Stimulated activated CD8-positive, alpha-beta memory T cell treated with anti-CD3 and anti-CD28 coated beads, Interleukin-7, amount 100 ng/mL, for 1 hour (primary cell): ENCODE measurements at regions not wholly inside any gene's neighbourhood (a gene's known extent, or its start where the extent isn't known, plus 50 kb on each side); places are given as distances from the start of the nearest gene placed in this dataset.

Experiments used
- DNase-seq, 2 donors: peaks; one replicate each; pipeline ENCODE4 v3.0.0-alpha.2; 2020; ENCODE audit warnings: low read depth in 2 of 2

GRCh38 chr14:98864211-98864610 is 407.8 kb downstream of the BCL11B start:
- no peak for DNase-seq

- DNase-seq: no peak
These were observed 404.9 kb downstream of the BCL11B start for GRCh38 chr14:98867146-98867545.

- DNase-seq: no peak
These were observed 404.3 kb downstream of the BCL11B start for GRCh38 chr14:98867726-98868125.

GRCh38 chr14:98868866-98869265 is 403.1 kb downstream of the BCL11B start:
- DNase-seq: no peak

DNA sequence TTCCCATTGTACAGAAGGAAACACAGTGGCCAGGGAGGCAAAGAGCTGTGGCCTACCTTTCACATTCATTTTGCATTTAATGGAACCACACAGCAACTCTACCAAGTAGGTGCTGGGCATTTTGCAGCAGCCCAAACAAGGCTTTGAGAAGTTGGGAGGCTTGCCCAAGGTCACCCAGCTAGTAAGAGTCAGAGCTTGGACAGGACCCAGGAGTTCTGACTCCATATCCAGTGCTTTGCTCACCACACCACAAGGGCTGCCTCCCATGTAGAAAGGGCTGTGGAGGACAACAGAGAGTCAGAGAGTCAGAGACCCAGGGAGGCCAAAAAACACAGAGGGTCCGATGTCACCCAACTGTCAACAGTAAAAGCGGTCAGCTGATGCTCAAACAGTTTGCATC is 400.2 kb downstream of the BCL11B start:
- no peak for DNase-seq

- DNase-seq: no peak
These were observed 394.9 kb downstream of the BCL11B start for GRCh38 chr14:98877065-98877464.

DNA sequence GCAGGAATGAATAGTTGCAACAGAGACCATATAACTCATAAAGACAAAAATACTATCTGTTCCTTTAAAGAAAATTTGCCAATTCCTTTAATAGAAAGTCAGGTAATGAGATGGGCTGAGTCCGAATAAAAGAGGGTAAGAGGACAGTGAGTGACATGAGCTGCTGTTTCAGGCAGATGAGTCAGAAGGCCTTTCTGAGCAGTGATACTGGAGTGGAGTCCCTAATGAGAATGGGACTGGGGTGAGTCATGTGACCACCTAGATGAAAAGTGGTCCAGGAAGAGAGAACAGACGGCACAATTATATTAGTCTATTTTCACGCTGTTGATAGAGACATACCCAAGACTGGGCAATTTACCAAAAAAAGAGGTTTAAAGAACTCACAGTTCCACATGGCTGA is 393.7 kb downstream of the BCL11B start:
- DNase-seq: no peak

DNA sequence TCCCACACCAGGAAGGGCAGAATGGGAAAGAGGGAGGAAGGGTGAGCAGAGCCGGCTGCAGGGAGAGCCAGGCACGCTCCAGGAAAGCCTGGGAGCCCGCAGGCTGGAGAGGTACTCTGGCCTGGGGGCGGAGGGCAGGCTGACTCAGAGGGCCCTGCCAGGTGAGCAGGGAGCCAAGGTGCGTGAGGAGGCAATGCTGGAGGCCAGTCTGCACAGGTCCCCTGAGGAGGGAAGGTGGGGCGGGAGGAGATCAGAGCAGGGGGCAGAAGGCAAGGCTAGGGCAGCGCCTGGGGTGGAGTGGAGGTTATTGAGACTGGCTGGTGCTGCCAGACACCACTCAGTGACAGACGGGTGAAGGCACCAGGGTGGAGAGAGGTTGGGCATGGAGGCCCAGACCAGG is 385.0 kb downstream of the BCL11B start:
- no peak for DNase-seq

DNA sequence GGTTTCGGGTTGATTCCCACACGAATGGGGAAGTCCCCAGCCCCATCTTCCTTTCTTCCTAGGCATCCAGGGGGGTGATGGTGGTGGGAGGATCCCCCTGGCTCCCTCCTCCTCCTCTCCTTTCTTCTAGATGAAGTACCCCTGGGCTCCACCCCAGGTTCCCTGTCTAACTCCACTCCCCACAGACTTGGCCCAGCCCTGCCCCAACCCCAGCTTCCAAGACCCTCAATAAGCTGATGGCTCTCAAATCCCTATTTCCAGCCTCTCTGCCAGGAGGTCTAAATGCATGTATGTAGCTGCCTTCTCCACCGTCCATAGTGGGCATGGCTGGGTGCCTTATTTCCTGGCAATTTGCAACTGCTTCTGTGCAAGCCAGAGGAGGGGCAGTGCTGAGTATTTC is 383.7 kb downstream of the BCL11B start:
- DNase-seq: no peak

DNA sequence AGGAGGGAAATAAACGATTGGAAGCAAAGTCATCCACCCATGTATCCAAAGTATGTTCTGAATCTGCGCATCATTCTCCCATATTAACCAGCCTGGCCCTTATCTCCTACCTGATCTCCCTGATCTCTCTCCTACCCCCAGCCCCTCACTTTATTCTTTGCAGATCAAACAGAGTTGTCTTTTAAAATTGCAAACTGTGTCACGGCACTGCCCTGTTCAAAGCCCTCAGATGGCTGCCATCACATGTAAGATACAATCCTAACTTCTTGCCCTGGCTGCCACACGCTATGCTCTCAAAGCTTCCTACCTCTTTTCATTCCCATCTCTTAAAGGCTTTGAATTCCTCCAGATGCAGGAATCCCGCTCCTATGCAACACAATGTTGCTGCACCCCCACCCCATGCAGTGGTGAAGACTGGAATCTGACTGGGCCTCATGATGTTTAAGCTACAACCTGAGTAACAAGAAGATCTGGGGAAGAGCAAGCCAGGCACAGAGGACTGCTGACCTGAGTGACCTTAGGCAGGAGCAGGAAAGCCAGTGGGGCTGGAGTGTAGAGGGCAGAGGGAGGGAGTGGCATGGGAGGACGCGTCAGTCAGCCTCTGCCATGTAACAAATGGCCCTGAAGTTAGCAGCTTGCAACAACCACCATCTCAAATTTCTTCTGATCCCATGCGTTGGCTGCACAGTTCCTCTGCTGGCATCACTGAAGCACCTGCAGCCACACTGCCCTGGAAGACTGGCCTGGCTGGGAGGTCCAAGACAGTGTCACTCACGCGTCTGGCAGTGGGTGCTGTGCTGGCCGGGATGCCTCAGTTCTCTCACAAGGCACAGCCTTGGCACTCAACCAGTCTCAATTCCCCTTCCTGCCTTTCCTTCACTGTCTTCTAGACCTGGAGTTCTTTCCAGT is 382.8 kb downstream of the BCL11B start:
- no peak for DNase-seq

DNA sequence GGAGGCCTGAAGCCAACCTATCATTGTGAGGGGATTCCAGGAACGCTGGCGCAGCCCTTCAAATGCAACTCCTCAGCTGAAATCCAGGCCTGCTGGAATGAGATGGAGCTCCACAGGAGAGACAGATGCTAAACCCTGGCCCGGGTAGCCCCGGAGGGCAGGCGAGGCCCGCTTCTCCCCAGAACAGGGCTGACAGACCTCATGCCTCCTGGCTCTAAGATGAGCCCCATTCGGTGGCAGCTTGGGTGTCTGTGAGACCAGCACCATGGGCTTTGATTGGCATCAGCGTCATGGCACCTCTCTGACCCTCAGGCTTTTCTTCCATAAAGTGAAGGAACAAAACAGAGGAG is 382.2 kb downstream of the BCL11B start:
- no peak for DNase-seq

DNA sequence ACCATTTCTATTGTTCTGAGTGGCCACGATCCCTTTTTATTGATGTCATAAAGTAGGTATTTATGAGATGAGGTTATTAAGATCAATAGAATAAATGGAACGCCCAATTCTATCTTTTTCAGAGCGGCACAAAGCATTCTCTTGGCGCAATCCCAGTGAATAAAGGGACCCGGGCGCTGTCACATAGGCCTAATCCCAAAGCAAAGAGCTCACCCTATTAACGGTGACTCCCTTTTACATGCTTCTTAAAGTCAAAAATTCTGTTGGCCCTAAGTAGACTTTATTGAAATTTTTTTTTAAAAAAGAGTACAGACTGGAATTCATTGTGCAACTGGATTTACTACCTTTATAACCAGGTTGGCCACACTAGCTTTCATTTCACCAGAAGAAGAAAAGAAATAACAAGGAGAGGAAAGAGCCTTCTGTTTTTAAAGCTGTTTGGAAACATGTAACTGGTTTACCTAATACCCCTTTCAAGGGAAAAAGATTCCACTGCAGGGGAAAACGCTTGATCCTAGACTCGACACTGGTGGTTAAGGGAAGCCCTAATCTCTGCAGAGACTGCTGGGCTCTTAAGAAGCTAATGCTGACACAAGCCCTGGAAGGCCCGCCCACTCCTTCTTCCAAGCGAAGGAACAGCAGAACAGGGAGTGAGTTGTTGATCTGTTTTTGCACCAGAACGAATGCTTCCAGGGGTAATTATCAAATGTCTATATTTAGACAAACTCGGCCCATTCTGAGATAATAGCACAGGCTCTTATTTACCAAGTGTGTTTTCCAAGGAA is 381.2 kb downstream of the BCL11B start:
- DNase-seq: no peak

GRCh38 chr14:98893675-98894074 is 378.3 kb downstream of the BCL11B start:
- no peak for DNase-seq

DNA sequence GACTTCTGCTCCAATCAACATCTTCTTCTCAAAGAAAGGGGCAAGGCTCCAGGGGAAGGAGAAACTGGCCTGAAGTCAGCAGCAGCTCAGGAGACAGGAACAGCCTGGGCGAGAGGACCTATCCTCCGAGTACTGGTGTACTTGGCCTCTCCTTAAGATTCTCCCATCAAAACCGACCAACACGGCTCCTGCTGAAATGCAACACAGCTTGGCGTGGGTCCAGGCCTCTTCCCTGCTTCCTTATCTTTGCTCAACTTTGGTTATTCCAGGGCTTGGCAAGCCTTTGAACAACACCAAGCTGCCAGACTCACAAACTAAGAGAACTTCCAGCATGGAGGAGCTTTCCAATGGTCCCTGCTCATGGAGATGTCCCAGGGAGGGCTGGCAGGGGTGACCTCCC is 377.4 kb downstream of the BCL11B start:
- DNase-seq: no peak

DNA sequence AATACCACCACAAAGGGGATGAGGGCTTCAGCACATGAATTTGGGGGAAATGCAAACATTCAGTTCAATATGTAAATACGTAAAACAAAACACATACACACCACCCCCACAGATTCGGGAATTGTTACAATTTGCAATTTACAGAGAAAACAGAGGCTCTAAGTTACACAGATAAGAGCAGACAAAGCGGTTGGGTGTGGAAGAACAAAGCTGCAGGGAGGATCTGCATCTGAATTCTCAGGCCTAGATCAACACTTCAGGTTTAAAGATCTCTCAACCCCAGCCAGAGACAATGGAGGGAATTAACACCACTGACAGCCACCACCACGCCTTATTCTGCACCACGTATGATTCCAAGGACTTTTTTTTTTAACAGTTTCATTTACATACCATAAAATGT is 375.5 kb downstream of the BCL11B start:
- DNase-seq: no peak

GRCh38 chr14:98897605-98898309 is 374.2 kb downstream of the BCL11B start:
- DNase-seq: no peak

GRCh38 chr14:98899441-98899840 is 372.6 kb downstream of the BCL11B start:
- no peak for DNase-seq

DNA sequence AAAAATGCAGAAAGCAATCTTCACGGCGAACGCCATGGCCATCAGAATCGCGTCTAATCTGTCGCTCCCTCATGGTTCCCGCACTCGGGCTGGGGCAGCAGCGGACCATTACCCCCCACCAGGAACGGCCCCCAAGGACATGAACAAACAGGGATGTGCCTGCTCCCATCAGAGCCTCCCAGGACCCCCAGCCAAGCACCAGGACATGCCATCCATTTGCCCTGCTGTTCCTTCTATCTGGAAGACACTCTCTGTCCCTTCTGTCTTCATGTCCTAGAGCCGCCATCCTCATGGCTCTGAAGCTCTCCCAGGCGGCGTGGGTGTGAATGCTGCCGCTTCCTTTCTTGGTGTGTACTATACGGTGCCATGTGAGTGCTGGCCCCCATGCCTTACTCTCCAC is 371.8 kb downstream of the BCL11B start:
- no peak for DNase-seq

GRCh38 chr14:98900798-98901197 is 371.2 kb downstream of the BCL11B start:
- no peak for DNase-seq

- DNase-seq: no peak
These were observed 370.3 kb downstream of the BCL11B start for GRCh38 chr14:98901511-98902205.

- DNase-seq: no peak
These were observed 368.6 kb downstream of the BCL11B start for GRCh38 chr14:98903371-98903770.

DNA sequence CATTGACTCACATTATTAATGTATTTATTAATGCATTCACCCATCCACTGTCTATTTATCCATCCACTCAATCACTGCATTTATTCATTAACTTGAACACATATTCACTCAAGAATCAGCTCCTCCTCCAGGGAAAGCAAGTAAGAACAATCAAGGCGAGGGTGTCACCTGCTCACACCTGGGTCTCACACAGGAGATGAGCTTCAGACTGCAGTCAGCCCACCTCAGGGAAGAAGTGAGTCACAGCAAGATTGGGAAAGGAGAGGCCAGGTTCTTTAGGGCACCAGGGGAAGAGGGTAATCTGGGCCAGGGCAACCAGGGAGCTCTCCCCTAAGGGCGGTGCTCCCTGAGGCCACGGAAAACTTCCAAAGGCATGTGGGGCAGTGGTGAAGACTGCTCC is 367.3 kb downstream of the BCL11B start:
- DNase-seq: no peak
